Gastrocnemius medialis (tissue), 4 donors: ENCODE measurements at regions not wholly inside any gene's neighbourhood (a gene's known extent, or its start where the extent isn't known, plus 50 kb on each side); places are given as distances from the start of the nearest gene placed in this dataset.

Source experiments
- CTCF ChIP-seq, 5 experiments: fragments of 450-650 bp in 3 of 5; fragments of 200-600 bp in 2 of 5; sonication (generic) in 2 of 5; IDR thresholded peaks in 4 of 5; conservative IDR thresholded peaks in 1 of 5; 1 replicate in 4 of 5; 2 replicates in 1 of 5; pipeline ENCODE4 v1.5.1; 2016 to 2019; ENCODE audit warnings: antibody characterized with exemption in 5 of 5, mild to moderate bottlenecking in 3 of 5, moderate library complexity in 3 of 5
- POLR2A ChIP-seq, 2 donors: fragments of 450-650 bp; IDR thresholded peaks; one replicate each; pipeline ENCODE4 v1.6.1; 2017; ENCODE audit warnings: antibody characterized with exemption in 2 of 2, mild to moderate bottlenecking in 2 of 2, moderate library complexity in 2 of 2

GRCh38 chr3:19025441-19025840 lies 122.9 kb upstream of the KCNH8 start:
- TF ChIP-seq CTCF (IDR thresholded peaks at IDR 0.05 in 4 of 5, conservative IDR thresholded peaks at IDR 0.05 in 1 of 5) (no peak), POLR2A (IDR thresholded peaks at IDR 0.05) (no peak)
